ENCODE measurements at regions not wholly inside any gene's neighbourhood (a gene's known extent, or its start where the extent isn't known, plus 50 kb on each side); places are given as distances from the start of the nearest gene placed in this dataset.

DNA sequence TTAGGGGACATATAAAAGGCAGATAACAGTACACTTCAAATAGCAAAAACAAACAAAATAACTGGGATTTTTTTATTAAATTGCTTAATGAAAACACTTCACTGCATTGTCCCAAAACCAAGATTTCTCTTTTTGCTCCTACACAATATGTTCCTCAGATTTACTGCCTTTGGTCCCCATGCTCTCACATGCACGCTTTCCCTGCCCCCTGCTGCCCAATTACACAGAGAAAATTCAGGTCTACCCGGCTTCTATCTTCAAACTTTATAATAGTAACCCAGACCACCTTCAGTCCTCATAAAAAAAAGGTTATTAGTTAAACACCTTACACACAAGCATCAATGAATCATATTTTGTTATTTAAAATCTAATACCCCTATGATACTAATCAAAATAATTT, 673.8 kb upstream of the HS3ST5 start:
- H3K9me3 ChIP-seq, result no peaks in the 10 kb centered on the region
- TF ChIP-seq, protein P1, sequence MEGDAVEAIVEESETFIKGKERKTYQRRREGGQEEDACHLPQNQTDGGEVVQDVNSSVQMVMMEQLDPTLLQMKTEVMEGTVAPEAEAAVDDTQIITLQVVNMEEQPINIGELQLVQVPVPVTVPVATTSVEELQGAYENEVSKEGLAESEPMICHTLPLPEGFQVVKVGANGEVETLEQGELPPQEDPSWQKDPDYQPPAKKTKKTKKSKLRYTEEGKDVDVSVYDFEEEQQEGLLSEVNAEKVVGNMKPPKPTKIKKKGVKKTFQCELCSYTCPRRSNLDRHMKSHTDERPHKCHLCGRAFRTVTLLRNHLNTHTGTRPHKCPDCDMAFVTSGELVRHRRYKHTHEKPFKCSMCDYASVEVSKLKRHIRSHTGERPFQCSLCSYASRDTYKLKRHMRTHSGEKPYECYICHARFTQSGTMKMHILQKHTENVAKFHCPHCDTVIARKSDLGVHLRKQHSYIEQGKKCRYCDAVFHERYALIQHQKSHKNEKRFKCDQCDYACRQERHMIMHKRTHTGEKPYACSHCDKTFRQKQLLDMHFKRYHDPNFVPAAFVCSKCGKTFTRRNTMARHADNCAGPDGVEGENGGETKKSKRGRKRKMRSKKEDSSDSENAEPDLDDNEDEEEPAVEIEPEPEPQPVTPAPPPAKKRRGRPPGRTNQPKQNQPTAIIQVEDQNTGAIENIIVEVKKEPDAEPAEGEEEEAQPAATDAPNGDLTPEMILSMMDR (IDR thresholded peaks at IDR 0.05), result no peak

DNA sequence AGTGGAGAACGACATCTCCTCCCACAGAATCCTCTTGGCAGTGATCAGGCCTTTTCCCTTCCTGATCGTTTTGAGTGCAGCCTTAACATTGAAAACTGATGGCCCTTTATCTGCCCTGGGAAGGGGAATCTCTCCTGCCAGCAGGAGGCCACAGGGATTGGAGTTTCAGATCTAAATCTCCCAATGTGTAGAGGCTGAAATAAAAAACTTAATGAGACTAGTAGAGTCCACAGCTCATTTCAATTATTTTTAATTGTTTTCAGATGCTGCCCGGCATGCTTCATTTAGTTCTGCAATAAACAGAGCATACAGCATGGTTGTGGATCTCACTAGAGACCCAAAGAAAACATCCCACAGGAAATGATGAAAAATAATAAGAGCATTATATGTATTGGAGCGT, 662.2 kb upstream of the HS3ST5 start:
- Histone ChIP-seq H3K9me3 (no peaks in the 10 kb centered on the region), H3K27ac (no peak overlapping the region), H3K4me1 (ENCODE audit: control insufficient read depth in 1 of 2, low read depth in 2 of 2) (no peaks in the 10 kb centered on the region), H3K4me3 (no peak overlapping the region), H3K27me3 (replicated peaks; ENCODE audit: insufficient read depth) (no peaks in the 10 kb centered on the region), H3K36me3 (no peaks in the 10 kb centered on the region)
- TF ChIP-seq, protein P1 (IDR thresholded peaks at IDR 0.05), result no peak
- ATAC-seq (ENCODE audit: insufficient number of reproducible peaks, low FRiP score, low read depth), result no peak
- no peak for DNase-seq (ENCODE audit: low spot score)

More for the DNA sequence above, 673.8 kb upstream of the HS3ST5 start:
- ATAC-seq (ENCODE audit: insufficient number of reproducible peaks, low FRiP score, low read depth) (no peak), DNase-seq (ENCODE audit: low spot score) (no peak)
- Histone ChIP-seq H3K4me1 (ENCODE audit: control insufficient read depth in 1 of 2, low read depth in 2 of 2) (no peaks in the 10 kb centered on the region), H3K36me3 (no peaks in the 10 kb centered on the region), H3K27me3 (replicated peaks; ENCODE audit: insufficient read depth) (no peaks in the 10 kb centered on the region), H3K27ac (no peak overlapping the region), H3K4me3 (no peak overlapping the region)

DNA sequence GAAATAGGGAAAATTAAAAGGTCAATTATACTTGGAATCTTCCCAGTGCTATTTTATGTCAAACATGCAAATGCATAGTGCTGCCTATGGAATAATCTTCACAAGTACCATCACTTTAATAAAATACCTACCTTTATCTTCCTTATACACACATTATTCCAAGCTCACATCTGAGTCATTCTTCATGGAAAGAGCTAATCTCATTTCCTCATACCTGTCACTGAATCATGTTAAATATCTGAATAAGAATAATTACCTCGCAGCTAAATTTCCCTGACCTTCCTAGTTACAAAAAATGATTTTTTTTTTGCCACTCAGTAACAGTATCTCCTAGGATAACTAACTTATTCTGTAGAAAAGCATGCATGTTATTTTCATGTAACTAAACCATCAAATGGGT, 661.4 kb upstream of the HS3ST5 start:
- DNase-seq (ENCODE audit: low spot score) (no peak), ATAC-seq (ENCODE audit: insufficient number of reproducible peaks, low FRiP score, low read depth) (no peak)
- Histone ChIP-seq H3K36me3 (no peaks in the 10 kb centered on the region), H3K27ac (no peak overlapping the region), H3K4me3 (no peak overlapping the region), H3K27me3 (replicated peaks; ENCODE audit: insufficient read depth) (no peaks in the 10 kb centered on the region), H3K9me3 (no peaks in the 10 kb centered on the region), H3K4me1 (ENCODE audit: control insufficient read depth in 1 of 2, low read depth in 2 of 2) (no peaks in the 10 kb centered on the region)
- TF ChIP-seq, protein P1 (IDR thresholded peaks at IDR 0.05), result no peak

DNA sequence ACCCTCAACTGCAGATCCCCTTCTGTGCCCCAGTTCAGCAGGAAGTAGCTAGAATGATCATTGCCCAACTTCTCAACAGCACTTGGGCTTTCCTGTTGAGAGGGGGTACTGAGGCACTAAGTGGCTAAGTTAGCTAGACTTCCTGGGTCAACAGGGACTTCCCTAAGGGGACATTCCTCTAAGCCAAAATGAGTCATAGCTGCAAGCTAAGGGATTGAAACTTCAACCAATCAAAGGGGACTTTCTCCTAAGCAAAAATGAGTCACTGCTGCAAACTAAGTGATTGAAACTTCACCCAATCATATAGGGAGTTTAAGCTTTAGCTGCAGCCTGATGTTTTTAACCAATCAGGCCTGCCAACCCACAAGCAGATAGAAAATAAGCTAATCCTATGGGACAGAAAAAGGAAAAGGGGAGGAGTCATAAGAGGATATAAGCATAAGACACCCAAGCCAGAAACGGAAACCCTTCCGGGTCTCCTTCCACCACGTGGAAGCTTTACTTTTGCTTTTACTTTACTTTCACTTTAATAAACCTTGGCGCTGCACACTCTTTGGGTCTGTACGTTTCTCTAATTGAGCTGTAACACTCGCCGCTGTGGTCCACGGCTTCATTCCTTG, 659.0 kb upstream of the HS3ST5 start:
- no peaks in the 10 kb centered on the region for H3K27me3 ChIP-seq (replicated peaks; ENCODE audit: insufficient read depth)
- H3K9me3 ChIP-seq, result no peaks in the 10 kb centered on the region
- DNase-seq (ENCODE audit: low spot score) (no peak), ATAC-seq (ENCODE audit: insufficient number of reproducible peaks, low FRiP score, low read depth) (no peak)
- no peaks in the 10 kb centered on the region for H3K36me3 ChIP-seq
- no peak overlapping the region for H3K27ac ChIP-seq
- no peak overlapping the region for H3K4me3 ChIP-seq
- H3K4me1 ChIP-seq (ENCODE audit: control insufficient read depth in 1 of 2, low read depth in 2 of 2), result no peaks in the 10 kb centered on the region
- TF ChIP-seq, protein P1 (IDR thresholded peaks at IDR 0.05), result no peak

DNA sequence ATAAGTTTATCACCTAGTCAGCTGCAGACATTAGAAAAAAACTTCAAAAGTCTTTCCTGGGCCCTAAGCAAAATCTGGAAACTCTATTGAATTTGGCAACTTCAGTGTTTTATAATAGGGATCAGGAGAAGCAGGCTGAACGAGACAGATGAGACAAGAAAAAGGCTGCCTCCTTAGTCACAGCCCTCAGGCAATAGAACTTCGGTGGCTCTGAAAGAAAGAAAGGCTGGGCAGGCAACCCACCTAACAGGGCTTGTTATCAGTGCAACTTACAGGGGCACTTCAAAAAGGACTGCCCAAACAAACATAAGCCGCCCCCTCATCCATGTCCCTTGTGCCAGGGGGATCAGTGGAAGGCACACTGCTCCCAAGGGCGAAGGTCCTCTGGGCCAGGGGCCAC, 657.9 kb upstream of the HS3ST5 start:
- Histone ChIP-seq H3K27me3 (replicated peaks; ENCODE audit: insufficient read depth) (no peaks in the 10 kb centered on the region), H3K36me3 (no peaks in the 10 kb centered on the region), H3K27ac (no peak overlapping the region), H3K9me3 (no peaks in the 10 kb centered on the region), H3K4me3 (no peak overlapping the region), H3K4me1 (ENCODE audit: control insufficient read depth in 1 of 2, low read depth in 2 of 2) (no peaks in the 10 kb centered on the region)
- TF ChIP-seq, protein P1 (IDR thresholded peaks at IDR 0.05), result no peak
- DNase-seq (ENCODE audit: low spot score) (no peak), ATAC-seq (ENCODE audit: insufficient number of reproducible peaks, low FRiP score, low read depth) (no peak)

Measured in thoracic aorta (tissue), 2 donors.